CD4-positive, CD25-positive, alpha-beta regulatory T cell (primary cell): ENCODE measurements at regions not wholly inside any gene's neighbourhood (a gene's known extent, or its start where the extent isn't known, plus 50 kb on each side); places are given as distances from the start of the nearest gene placed in this dataset.

Experiments
- ATAC-seq, 2 donors: fragments of 150-1000 bp; cut with Tn5 transposase; one replicate each; pipeline ENCODE4 v1.10.0; 2021; ENCODE audit warnings: low read depth in 2 of 2, moderate number of reproducible peaks in 2 of 2, moderate library complexity in 1 of 2
- DNase-seq, 3 donors: peaks; one replicate each; pipeline versions ENCODE4 v3.0.0 to v3.0.0-alpha.2; 2012 to 2022; ENCODE audit warnings: mixed read lengths in 1 of 3
- H3K27ac ChIP-seq: one replicate; pipeline ENCODE4 v1.7.0; 2013; ENCODE audit warnings: mild to moderate bottlenecking, low read length; ENCODE audit not compliant: insufficient read depth, poor library complexity, severe bottlenecking
- H3K27me3 ChIP-seq: one replicate; pipeline ENCODE4 v1.7.0; 2013; ENCODE audit warnings: low read length; ENCODE audit not compliant: control insufficient read depth, insufficient read depth
- H3K36me3 ChIP-seq: one replicate; pipeline ENCODE4 v1.7.0; 2013; ENCODE audit warnings: mild to moderate bottlenecking, low read length, moderate library complexity; ENCODE audit not compliant: control insufficient read depth, insufficient read depth
- H3K4me1 ChIP-seq: 2 replicates; pipeline ENCODE4 v1.7.0; 2013; ENCODE audit warnings: mild to moderate bottlenecking, low read length; ENCODE audit not compliant: insufficient read depth, control insufficient read depth, poor library complexity, severe bottlenecking
- H3K4me3 ChIP-seq: one replicate; pipeline ENCODE4 v1.7.0; 2013; ENCODE audit warnings: low read depth, mild to moderate bottlenecking, low read length, moderate library complexity
- H3K9me3 ChIP-seq, 2 experiments: 1 replicate in 1 of 2; 2 replicates in 1 of 2; pipeline ENCODE4 v1.7.0; 2013; ENCODE audit warnings: low read length in 2 of 2, mild to moderate bottlenecking in 1 of 2, moderate library complexity in 1 of 2; ENCODE audit not compliant: control insufficient read depth in 2 of 2
- H3K27ac Mint-ChIP-seq, 3 donors: one replicate each; pipeline ENCODE4 v1.8.0; 2020 to 2022; ENCODE audit warnings: mild to moderate bottlenecking in 3 of 3, mixed read lengths in 3 of 3, moderate library complexity in 2 of 3
- H3K27me3 Mint-ChIP-seq: one replicate; pipeline ENCODE4 v1.8.0; 2022; ENCODE audit warnings: mild to moderate bottlenecking, mixed read lengths
- H3K36me3 Mint-ChIP-seq: one replicate; pipeline ENCODE4 v1.8.0; 2020; ENCODE audit warnings: mixed read lengths
- H3K4me1 Mint-ChIP-seq, 4 donors: one replicate each; pipeline ENCODE4 v1.8.0; 2020 to 2022; ENCODE audit warnings: mixed read lengths in 4 of 4, mild to moderate bottlenecking in 1 of 4
- H3K4me3 Mint-ChIP-seq, 4 donors: one replicate each; pipeline ENCODE4 v1.8.0; 2020 to 2022; ENCODE audit warnings: mild to moderate bottlenecking in 4 of 4, mixed read lengths in 4 of 4, moderate library complexity in 3 of 4
- H3K9me3 Mint-ChIP-seq, 7 donors: one replicate each; pipeline ENCODE4 v1.8.0; 2020 to 2022; ENCODE audit warnings: mixed read lengths in 7 of 7, mild to moderate bottlenecking in 3 of 7, moderate library complexity in 2 of 7

- Histone ChIP-seq H3K36me3 (no peaks in the 10 kb centered on the region), H3K4me3 (no peak overlapping the region), H3K27me3 (no peaks in the 10 kb centered on the region), H3K4me1 (no peaks in the 10 kb centered on the region), H3K27ac (no peak overlapping the region), H3K9me3 (no peaks in the 10 kb centered on the region)
- H3K4me3 Mint-ChIP-seq, result no peak overlapping the region
- DNase-seq (no peak), ATAC-seq (no peak)
- H3K36me3 Mint-ChIP-seq, result no peaks in the 10 kb centered on the region
- peaks cover under 1% of the 10 kb centered on the region for H3K27me3 Mint-ChIP-seq
- H3K27ac Mint-ChIP-seq, result no peak overlapping the region
- H3K4me1 Mint-ChIP-seq, result no peaks in the 10 kb centered on the region
- H3K9me3 Mint-ChIP-seq, result peaks cover 0 to 4% (median 0%) of the 10 kb centered on the region in 7 donors
Observed at GRCh38 chr10:121041499-121041898, 190.3 kb downstream of the WDR11 start.

GRCh38 chr10:121041906-121042305 is 190.7 kb downstream of the WDR11 start:
- no peak for ATAC-seq
- H3K36me3 Mint-ChIP-seq, result no peaks in the 10 kb centered on the region
- H3K4me1 ChIP-seq, result no peaks in the 10 kb centered on the region

GRCh38 chr10:121042342-121042741 is 191.2 kb downstream of the WDR11 start:
- Mint-ChIP-seq H3K27me3 (no peaks in the 10 kb centered on the region), H3K36me3 (no peaks in the 10 kb centered on the region), H3K4me1 (no peaks in the 10 kb centered on the region), H3K27ac (no peak overlapping the region), H3K4me3 (no peak overlapping the region), H3K9me3 (peaks cover 0 to 4% (median 0%) of the 10 kb centered on the region in 7 donors)
- no peaks in the 10 kb centered on the region for H3K9me3 ChIP-seq
- no peaks in the 10 kb centered on the region for H3K4me1 ChIP-seq
- no peak overlapping the region for H3K4me3 ChIP-seq
- H3K36me3 ChIP-seq, result no peaks in the 10 kb centered on the region
- DNase-seq (no peak), ATAC-seq (no peak)
- H3K27me3 ChIP-seq, result no peaks in the 10 kb centered on the region
- no peak overlapping the region for H3K27ac ChIP-seq

More at GRCh38 chr10:121041906-121042305, 190.7 kb downstream of the WDR11 start:
- Histone ChIP-seq H3K9me3 (no peaks in the 10 kb centered on the region), H3K27me3 (no peaks in the 10 kb centered on the region), H3K36me3 (no peaks in the 10 kb centered on the region), H3K27ac (no peak overlapping the region), H3K4me3 (no peak overlapping the region)
- no peak for DNase-seq
- H3K4me1 Mint-ChIP-seq, result no peaks in the 10 kb centered on the region
- no peak overlapping the region for H3K4me3 Mint-ChIP-seq
- H3K27ac Mint-ChIP-seq, result no peak overlapping the region
- peaks cover 0 to 4% (median 0%) of the 10 kb centered on the region in 7 donors for H3K9me3 Mint-ChIP-seq
- H3K27me3 Mint-ChIP-seq, result no peaks in the 10 kb centered on the region

GRCh38 chr10:121043124-121043849 is 192.1 kb downstream of the WDR11 start:
- Histone ChIP-seq H3K27me3 (no peaks in the 10 kb centered on the region), H3K4me1 (no peaks in the 10 kb centered on the region), H3K9me3 (no peaks in the 10 kb centered on the region), H3K4me3 (no peak overlapping the region), H3K27ac (no peak overlapping the region), H3K36me3 (no peaks in the 10 kb centered on the region)
- Mint-ChIP-seq H3K4me3 (no peak overlapping the region), H3K36me3 (no peaks in the 10 kb centered on the region), H3K9me3 (peaks cover 0 to 5% (median 0%) of the 10 kb centered on the region in 7 donors), H3K27ac (no peak overlapping the region), H3K4me1 (no peaks in the 10 kb centered on the region), H3K27me3 (no peaks in the 10 kb centered on the region)
- DNase-seq (no peak), ATAC-seq (no peak)

GRCh38 chr10:121048749-121049148 is 197.6 kb downstream of the WDR11 start:
- ATAC-seq (no peak), DNase-seq (no peak)
- Mint-ChIP-seq H3K4me3 (no peak overlapping the region), H3K9me3 (peaks cover 0 to 2% (median under 1%) of the 10 kb centered on the region in 7 donors), H3K27ac (no peak overlapping the region), H3K27me3 (no peaks in the 10 kb centered on the region), H3K36me3 (no peaks in the 10 kb centered on the region), H3K4me1 (no peaks in the 10 kb centered on the region)
- Histone ChIP-seq H3K9me3 (no peaks in the 10 kb centered on the region), H3K36me3 (no peaks in the 10 kb centered on the region), H3K27ac (no peak overlapping the region), H3K4me1 (no peaks in the 10 kb centered on the region), H3K4me3 (no peak overlapping the region), H3K27me3 (no peaks in the 10 kb centered on the region)

GRCh38 chr10:121049489-121049888 is 198.3 kb downstream of the WDR11 start:
- H3K27me3 ChIP-seq, result no peaks in the 10 kb centered on the region
- H3K4me1 ChIP-seq, result no peaks in the 10 kb centered on the region
- H3K27ac Mint-ChIP-seq, result no peak overlapping the region
- H3K36me3 Mint-ChIP-seq, result no peaks in the 10 kb centered on the region
- no peaks in the 10 kb centered on the region for H3K36me3 ChIP-seq
- H3K4me3 ChIP-seq, result no peak overlapping the region
- DNase-seq (no peak), ATAC-seq (no peak)
- H3K4me3 Mint-ChIP-seq, result no peak overlapping the region
- H3K4me1 Mint-ChIP-seq, result no peaks in the 10 kb centered on the region
- H3K9me3 Mint-ChIP-seq, result peaks cover 0 to 3% (median 1%) of the 10 kb centered on the region in 7 donors
- peaks cover 2% of the 10 kb centered on the region for H3K27me3 Mint-ChIP-seq
- no peak overlapping the region for H3K27ac ChIP-seq
- H3K9me3 ChIP-seq, result no peaks in the 10 kb centered on the region

GRCh38 chr10:121049923-121050322 is 198.8 kb downstream of the WDR11 start:
- no peaks in the 10 kb centered on the region for H3K36me3 Mint-ChIP-seq
- no peaks in the 10 kb centered on the region for H3K27me3 ChIP-seq
- no peak overlapping the region for H3K27ac ChIP-seq
- H3K9me3 ChIP-seq, result no peaks in the 10 kb centered on the region
- peaks cover 0 to 3% (median 1%) of the 10 kb centered on the region in 7 donors for H3K9me3 Mint-ChIP-seq
- H3K4me1 Mint-ChIP-seq, result no peaks in the 10 kb centered on the region
- no peak overlapping the region for H3K27ac Mint-ChIP-seq
- no peak overlapping the region for H3K4me3 Mint-ChIP-seq
- H3K4me1 ChIP-seq, result no peaks in the 10 kb centered on the region
- no peaks in the 10 kb centered on the region for H3K36me3 ChIP-seq
- peaks cover 5% of the 10 kb centered on the region for H3K27me3 Mint-ChIP-seq
- ATAC-seq (no peak), DNase-seq (no peak)
- H3K4me3 ChIP-seq, result no peak overlapping the region

GRCh38 chr10:121051171-121051570 is 200.0 kb downstream of the WDR11 start:
- Histone ChIP-seq H3K27ac (no peak overlapping the region), H3K9me3 (no peaks in the 10 kb centered on the region)
- no peak for ATAC-seq

More at GRCh38 chr10:121051171-121051570, 200.0 kb downstream of the WDR11 start:
- no peaks in the 10 kb centered on the region for H3K36me3 Mint-ChIP-seq
- H3K4me3 ChIP-seq, result no peak overlapping the region
- H3K36me3 ChIP-seq, result no peaks in the 10 kb centered on the region
- H3K4me1 ChIP-seq, result no peaks in the 10 kb centered on the region
- H3K4me3 Mint-ChIP-seq, result no peak overlapping the region
- no peaks in the 10 kb centered on the region for H3K27me3 ChIP-seq
- no peak for DNase-seq
- H3K27ac Mint-ChIP-seq, result no peak overlapping the region
- no peaks in the 10 kb centered on the region for H3K4me1 Mint-ChIP-seq
- H3K9me3 Mint-ChIP-seq, result peaks cover 0 to 3% (median 1%) of the 10 kb centered on the region in 7 donors
- peaks cover 5% of the 10 kb centered on the region for H3K27me3 Mint-ChIP-seq
